CD4-positive, CD25-positive, alpha-beta regulatory T cell (primary cell): ENCODE measurements at regions not wholly inside any gene's neighbourhood (a gene's known extent, or its start where the extent isn't known, plus 50 kb on each side); places are given as distances from the start of the nearest gene placed in this dataset.

Experiments used
- ATAC-seq, 2 donors: fragments of 150-1000 bp; cut with Tn5 transposase; one replicate each; pipeline ENCODE4 v1.10.0; 2021; ENCODE audit warnings: low read depth in 2 of 2, moderate number of reproducible peaks in 2 of 2, moderate library complexity in 1 of 2
- DNase-seq, 3 donors: peaks; one replicate each; pipeline versions ENCODE4 v3.0.0 to v3.0.0-alpha.2; 2012 to 2022; ENCODE audit warnings: mixed read lengths in 1 of 3
- H3K27ac ChIP-seq: one replicate; pipeline ENCODE4 v1.7.0; 2013; ENCODE audit warnings: mild to moderate bottlenecking, low read length; ENCODE audit not compliant: insufficient read depth, poor library complexity, severe bottlenecking
- H3K27me3 ChIP-seq: one replicate; pipeline ENCODE4 v1.7.0; 2013; ENCODE audit warnings: low read length; ENCODE audit not compliant: control insufficient read depth, insufficient read depth
- H3K36me3 ChIP-seq: one replicate; pipeline ENCODE4 v1.7.0; 2013; ENCODE audit warnings: mild to moderate bottlenecking, low read length, moderate library complexity; ENCODE audit not compliant: control insufficient read depth, insufficient read depth
- H3K4me1 ChIP-seq: 2 replicates; pipeline ENCODE4 v1.7.0; 2013; ENCODE audit warnings: mild to moderate bottlenecking, low read length; ENCODE audit not compliant: insufficient read depth, control insufficient read depth, poor library complexity, severe bottlenecking
- H3K4me3 ChIP-seq: one replicate; pipeline ENCODE4 v1.7.0; 2013; ENCODE audit warnings: low read depth, mild to moderate bottlenecking, low read length, moderate library complexity
- H3K9me3 ChIP-seq, 2 experiments: 1 replicate in 1 of 2; 2 replicates in 1 of 2; pipeline ENCODE4 v1.7.0; 2013; ENCODE audit warnings: low read length in 2 of 2, mild to moderate bottlenecking in 1 of 2, moderate library complexity in 1 of 2; ENCODE audit not compliant: control insufficient read depth in 2 of 2
- H3K27ac Mint-ChIP-seq, 3 donors: one replicate each; pipeline ENCODE4 v1.8.0; 2020 to 2022; ENCODE audit warnings: mild to moderate bottlenecking in 3 of 3, mixed read lengths in 3 of 3, moderate library complexity in 2 of 3
- H3K27me3 Mint-ChIP-seq: one replicate; pipeline ENCODE4 v1.8.0; 2022; ENCODE audit warnings: mild to moderate bottlenecking, mixed read lengths
- H3K36me3 Mint-ChIP-seq: one replicate; pipeline ENCODE4 v1.8.0; 2020; ENCODE audit warnings: mixed read lengths
- H3K4me1 Mint-ChIP-seq, 4 donors: one replicate each; pipeline ENCODE4 v1.8.0; 2020 to 2022; ENCODE audit warnings: mixed read lengths in 4 of 4, mild to moderate bottlenecking in 1 of 4
- H3K4me3 Mint-ChIP-seq, 4 donors: one replicate each; pipeline ENCODE4 v1.8.0; 2020 to 2022; ENCODE audit warnings: mild to moderate bottlenecking in 4 of 4, mixed read lengths in 4 of 4, moderate library complexity in 3 of 4
- H3K9me3 Mint-ChIP-seq, 7 donors: one replicate each; pipeline ENCODE4 v1.8.0; 2020 to 2022; ENCODE audit warnings: mixed read lengths in 7 of 7, mild to moderate bottlenecking in 3 of 7, moderate library complexity in 2 of 7

- H3K4me1 Mint-ChIP-seq: no peaks in the 10 kb centered on the region
- no peak overlapping the region for H3K4me3 ChIP-seq
- H3K36me3 ChIP-seq: no peaks in the 10 kb centered on the region
- no peak overlapping the region for H3K4me3 Mint-ChIP-seq
- no peaks in the 10 kb centered on the region for H3K4me1 ChIP-seq
- H3K27ac Mint-ChIP-seq: no peak overlapping the region
- no peak overlapping the region for H3K27ac ChIP-seq
- DNase-seq: no peak
- no peaks in the 10 kb centered on the region for H3K36me3 Mint-ChIP-seq
- H3K9me3 ChIP-seq: peaks cover 0 to 3% of the 10 kb centered on the region in 2 experiments
- H3K27me3 Mint-ChIP-seq: no peaks in the 10 kb centered on the region
- H3K9me3 Mint-ChIP-seq: peaks cover 0 to 23% (median 5%) of the 10 kb centered on the region in 7 donors
- H3K27me3 ChIP-seq: no peaks in the 10 kb centered on the region
- ATAC-seq: no peak
These were observed 608.4 kb downstream of the AMY1C start for GRCh38 chr1:104358086-104358485.

DNA sequence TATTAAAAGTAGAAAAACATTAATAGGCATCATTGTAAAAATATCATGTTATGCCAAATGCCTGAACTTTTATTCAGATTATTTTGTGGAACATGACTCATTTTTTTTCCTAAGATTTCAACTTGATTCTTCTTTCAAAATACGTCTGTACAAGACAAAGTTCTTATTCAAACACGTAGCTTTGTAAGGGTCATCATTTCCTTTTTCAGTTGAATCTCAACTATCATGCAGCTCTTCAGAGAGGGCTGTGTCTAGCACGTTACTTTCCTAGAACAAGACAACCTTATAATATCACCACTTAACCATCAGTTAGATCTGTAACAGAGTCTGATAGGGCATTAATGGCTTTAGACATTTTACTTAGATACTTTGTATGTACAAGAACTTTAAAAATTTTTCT is 608.9 kb downstream of the AMY1C start:
- no peaks in the 10 kb centered on the region for H3K36me3 ChIP-seq
- Mint-ChIP-seq H3K9me3 (peaks cover 0 to 26% (median 5%) of the 10 kb centered on the region in 7 donors), H3K27me3 (no peaks in the 10 kb centered on the region), H3K27ac (no peak overlapping the region), H3K4me1 (no peaks in the 10 kb centered on the region), H3K36me3 (no peaks in the 10 kb centered on the region), H3K4me3 (no peak overlapping the region)
- H3K4me1 ChIP-seq: no peaks in the 10 kb centered on the region
- no peak for DNase-seq
- H3K27ac ChIP-seq: no peak overlapping the region
- no peaks in the 10 kb centered on the region for H3K27me3 ChIP-seq
- ATAC-seq: no peak
- H3K9me3 ChIP-seq: peaks cover 0 to 3% of the 10 kb centered on the region in 2 experiments
- no peak overlapping the region for H3K4me3 ChIP-seq

DNA sequence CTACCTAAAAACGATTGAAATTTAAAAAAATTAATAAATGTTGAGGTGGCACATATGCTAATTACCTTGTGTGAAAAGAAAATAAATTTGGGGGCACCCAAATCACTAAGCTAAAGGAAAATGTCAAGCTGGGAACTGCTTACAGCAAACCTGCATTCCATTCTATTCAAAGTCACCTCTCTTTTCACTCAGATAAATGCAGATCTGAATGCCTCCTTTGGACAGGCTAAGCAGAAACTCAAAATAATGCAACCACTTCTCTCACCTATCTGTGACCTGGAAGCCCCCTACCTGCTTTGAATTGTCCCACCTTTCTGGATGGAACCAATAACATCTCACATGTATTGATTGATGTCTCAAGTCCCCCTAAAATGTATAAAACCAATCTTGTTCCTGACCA is 628.7 kb downstream of the AMY1C start:
- Histone ChIP-seq H3K9me3 (peaks cover 0 to 3% of the 10 kb centered on the region in 2 experiments), H3K4me3 (no peak overlapping the region), H3K36me3 (no peaks in the 10 kb centered on the region), H3K27me3 (no peaks in the 10 kb centered on the region), H3K27ac (no peak overlapping the region), H3K4me1 (no peaks in the 10 kb centered on the region)
- Mint-ChIP-seq H3K4me3 (no peak overlapping the region), H3K27ac (no peak overlapping the region), H3K9me3 (peaks cover 6 to 26% (median 10%) of the 10 kb centered on the region in 7 donors), H3K4me1 (no peaks in the 10 kb centered on the region), H3K27me3 (no peaks in the 10 kb centered on the region), H3K36me3 (no peaks in the 10 kb centered on the region)
- DNase-seq: no peak
- ATAC-seq: no peak

DNA sequence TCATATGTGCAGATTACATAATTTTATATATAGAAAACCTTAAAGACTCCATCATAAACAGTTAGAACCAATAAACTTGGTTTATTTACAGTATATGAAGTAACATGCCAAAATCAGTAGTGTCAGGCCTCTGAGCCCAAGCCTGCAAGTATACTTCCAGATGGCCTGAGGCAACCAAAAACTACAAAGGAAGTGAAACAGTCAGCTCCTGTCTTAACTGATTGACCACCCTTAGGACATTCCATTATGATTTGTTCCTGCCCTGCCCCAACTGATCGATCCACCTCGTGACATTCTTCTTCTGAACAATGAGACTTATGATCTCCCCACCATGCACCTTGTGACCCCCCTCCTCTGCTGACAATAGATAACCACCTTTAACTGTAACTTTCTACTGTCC is 630.3 kb downstream of the AMY1C start:
- Mint-ChIP-seq H3K4me3 (no peak overlapping the region), H3K4me1 (no peaks in the 10 kb centered on the region)

GRCh38 chr1:104387716-104388508 is 638.2 kb downstream of the AMY1C start:
- H3K27me3 Mint-ChIP-seq: no peaks in the 10 kb centered on the region
- ATAC-seq: no peak
- no peak for DNase-seq
- Histone ChIP-seq H3K27ac (no peak overlapping the region), H3K4me3 (no peak overlapping the region), H3K9me3 (peaks cover 5 to 15% of the 10 kb centered on the region in 2 experiments), H3K36me3 (no peaks in the 10 kb centered on the region), H3K27me3 (no peaks in the 10 kb centered on the region), H3K4me1 (no peaks in the 10 kb centered on the region)
- no peak overlapping the region for H3K27ac Mint-ChIP-seq
- H3K36me3 Mint-ChIP-seq: no peaks in the 10 kb centered on the region
- peaks cover 0 to 14% (median 3%) of the 10 kb centered on the region in 7 donors for H3K9me3 Mint-ChIP-seq
- no peak overlapping the region for H3K4me3 Mint-ChIP-seq
- H3K4me1 Mint-ChIP-seq: no peaks in the 10 kb centered on the region

More for the DNA sequence above, 630.3 kb downstream of the AMY1C start:
- Histone ChIP-seq H3K27me3 (no peaks in the 10 kb centered on the region), H3K27ac (no peak overlapping the region), H3K4me3 (no peak overlapping the region), H3K4me1 (no peaks in the 10 kb centered on the region), H3K9me3 (peaks cover 3 to 5% of the 10 kb centered on the region in 2 experiments), H3K36me3 (no peaks in the 10 kb centered on the region)
- ATAC-seq (no peak), DNase-seq (no peak)
- Mint-ChIP-seq H3K27me3 (no peaks in the 10 kb centered on the region), H3K9me3 (peaks cover 6 to 22% (median 8%) of the 10 kb centered on the region in 7 donors), H3K27ac (no peak overlapping the region), H3K36me3 (no peaks in the 10 kb centered on the region)

DNA sequence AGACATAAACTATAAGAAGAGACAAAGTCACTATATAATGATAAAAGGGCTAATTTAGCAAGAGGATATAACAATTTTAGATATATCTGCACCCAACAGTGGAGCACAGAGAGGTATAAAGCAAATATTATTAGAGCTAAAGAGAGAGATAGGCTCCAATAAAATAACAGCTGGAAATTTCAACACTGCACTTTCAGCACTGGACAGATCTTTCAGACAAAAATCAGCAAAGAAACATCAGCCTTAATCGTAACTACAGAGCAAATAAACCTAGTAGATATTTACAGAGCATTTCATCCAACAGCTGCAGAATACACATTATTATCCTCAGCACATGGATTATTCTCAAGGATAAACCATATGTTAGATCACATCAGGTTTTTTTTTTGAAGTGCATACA is 642.9 kb downstream of the AMY1C start:
- H3K9me3 ChIP-seq: peaks cover 4 to 5% of the 10 kb centered on the region in 2 experiments
- no peak overlapping the region for H3K4me3 Mint-ChIP-seq
- H3K27me3 Mint-ChIP-seq: no peaks in the 10 kb centered on the region
- DNase-seq (no peak), ATAC-seq (no peak)
- no peak overlapping the region for H3K27ac ChIP-seq
- no peaks in the 10 kb centered on the region for H3K36me3 ChIP-seq
- H3K36me3 Mint-ChIP-seq: no peaks in the 10 kb centered on the region
- H3K9me3 Mint-ChIP-seq: peaks cover 0 to 28% (median 6%) of the 10 kb centered on the region in 7 donors
- H3K4me3 ChIP-seq: no peak overlapping the region
- H3K4me1 ChIP-seq: no peaks in the 10 kb centered on the region
- no peaks in the 10 kb centered on the region for H3K4me1 Mint-ChIP-seq
- no peaks in the 10 kb centered on the region for H3K27me3 ChIP-seq
- no peak overlapping the region for H3K27ac Mint-ChIP-seq

DNA sequence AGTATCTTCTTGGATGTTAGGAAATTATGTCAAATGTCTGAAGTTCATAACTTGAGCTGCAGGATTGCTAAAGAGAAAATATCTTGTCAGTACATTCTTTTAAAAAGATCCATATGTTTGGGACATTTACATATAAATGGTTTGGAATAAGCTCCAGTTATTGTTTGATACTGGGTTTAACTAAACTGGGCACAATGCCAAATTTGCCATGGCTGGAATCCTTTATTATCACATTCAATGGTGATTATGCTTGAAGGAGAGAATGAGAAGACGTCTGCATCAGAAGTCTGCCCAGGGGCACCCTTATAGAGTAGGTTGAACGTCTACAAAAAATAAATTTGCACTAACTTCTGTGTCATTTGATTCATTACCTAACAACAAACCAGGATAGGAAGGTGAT is 652.5 kb downstream of the AMY1C start:
- Mint-ChIP-seq H3K4me3 (no peak overlapping the region), H3K27ac (no peak overlapping the region), H3K27me3 (no peaks in the 10 kb centered on the region), H3K36me3 (no peaks in the 10 kb centered on the region), H3K9me3 (peaks cover 0 to 22% (median 8%) of the 10 kb centered on the region in 7 donors), H3K4me1 (no peaks in the 10 kb centered on the region)
- Histone ChIP-seq H3K9me3 (peaks cover 0 to 7% of the 10 kb centered on the region in 2 experiments), H3K27me3 (no peaks in the 10 kb centered on the region), H3K27ac (no peak overlapping the region), H3K4me1 (no peaks in the 10 kb centered on the region), H3K36me3 (no peaks in the 10 kb centered on the region), H3K4me3 (no peak overlapping the region)
- DNase-seq (no peak), ATAC-seq (no peak)

DNA sequence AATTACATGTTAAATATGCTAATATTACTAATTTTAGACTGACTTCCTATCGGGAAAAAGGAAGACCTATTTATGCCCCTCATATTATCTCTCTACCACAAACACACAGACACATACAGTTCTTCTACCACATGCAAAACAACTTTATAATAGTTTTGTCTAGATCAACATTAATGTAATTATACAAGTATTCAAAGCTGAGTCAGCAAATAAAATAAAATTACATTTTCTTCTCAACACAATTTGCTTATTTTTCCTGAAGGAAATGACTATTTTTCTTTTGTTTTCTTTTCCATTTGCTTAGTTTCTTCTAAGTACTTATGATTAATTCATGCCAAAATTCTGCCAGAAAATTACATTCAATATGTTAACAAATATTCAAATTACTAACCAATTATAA is 654.2 kb downstream of the AMY1C start:
- no peak for DNase-seq
- no peak overlapping the region for H3K4me3 Mint-ChIP-seq
- H3K4me3 ChIP-seq: no peak overlapping the region
- no peak for ATAC-seq
- no peaks in the 10 kb centered on the region for H3K27me3 Mint-ChIP-seq
- H3K4me1 ChIP-seq: no peaks in the 10 kb centered on the region
- H3K9me3 Mint-ChIP-seq: peaks cover 0 to 13% (median 3%) of the 10 kb centered on the region in 7 donors
- H3K27ac ChIP-seq: no peak overlapping the region
- no peaks in the 10 kb centered on the region for H3K36me3 ChIP-seq
- no peaks in the 10 kb centered on the region for H3K36me3 Mint-ChIP-seq
- no peaks in the 10 kb centered on the region for H3K4me1 Mint-ChIP-seq
- no peaks in the 10 kb centered on the region for H3K27me3 ChIP-seq
- peaks cover 1 to 6% of the 10 kb centered on the region in 2 experiments for H3K9me3 ChIP-seq
- no peak overlapping the region for H3K27ac Mint-ChIP-seq
